ENCODE measurements at regions not wholly inside any gene's neighbourhood (a gene's known extent, or its start where the extent isn't known, plus 50 kb on each side); places are given as distances from the start of the nearest gene placed in this dataset.
A peak's percentile ranks its signal among the peaks of the same experiment; 100 is the strongest.

GRCh38 chr2:26530696-26531095 lies 52.8 kb upstream of the OTOF start:
- TF ChIP-seq TSHZ2 (CRISPR knock-in tag; IDR thresholded peaks at IDR 0.05) (no peak), OSR1 (CRISPR knock-in tag; IDR thresholded peaks at IDR 0.05) (no peak), TOX (CRISPR knock-in tag; IDR thresholded peaks at IDR 0.05; ENCODE audit: borderline replicate concordance) (no peak), ARNTL (CRISPR knock-in tag; IDR thresholded peaks at IDR 0.05; ENCODE audit: borderline replicate concordance, low read depth) (no peak), ZNF8 (CRISPR knock-in tag; IDR thresholded peaks at IDR 0.05) (no peak), PATZ1 (CRISPR knock-in tag; IDR thresholded peaks at IDR 0.05; ENCODE audit: borderline replicate concordance) (no peak), ZNF70 (CRISPR knock-in tag; IDR thresholded peaks at IDR 0.05) (no peak), CSRNP3 (CRISPR knock-in tag; IDR thresholded peaks at IDR 0.05) (no peak), RARB (CRISPR knock-in tag; IDR thresholded peaks at IDR 0.05) (no peak), PPARA (CRISPR knock-in tag; IDR thresholded peaks at IDR 0.05; ENCODE audit: borderline replicate concordance) (no peak)
- ATAC-seq, result peak; percentile 31; the same call in 2 of the 3 replicates

DNA sequence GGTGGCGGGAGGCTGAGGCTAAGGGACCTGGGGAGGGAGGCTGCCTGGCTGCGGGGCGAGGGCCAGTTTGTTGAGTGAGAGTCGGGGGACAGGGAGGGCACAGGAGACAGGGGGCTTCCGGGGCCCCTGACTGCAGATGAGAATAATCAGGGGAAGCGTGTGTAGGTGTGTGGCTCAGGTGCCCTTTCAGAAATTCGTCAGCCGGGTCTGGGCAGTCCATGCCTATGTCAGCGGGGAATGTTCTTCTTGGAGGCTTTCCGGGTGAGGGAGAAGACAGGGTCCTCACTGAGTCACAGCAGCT lies 52.3 kb upstream of the OTOF start:
- no peak for ATAC-seq
- TF ChIP-seq ISL1 (CRISPR knock-in tag; IDR thresholded peaks at IDR 0.05) (no peak), CSDC2 (CRISPR knock-in tag; IDR thresholded peaks at IDR 0.05) (no peak), ZFP30 (CRISPR knock-in tag; IDR thresholded peaks at IDR 0.05) (no peak), BACH2 (CRISPR knock-in tag; IDR thresholded peaks at IDR 0.05; ENCODE audit: borderline replicate concordance) (no peak), RARB (CRISPR knock-in tag; IDR thresholded peaks at IDR 0.05) (no peak), ZNF565 (CRISPR knock-in tag; conservative IDR thresholded peaks at IDR 0.05; ENCODE audit: low read depth) (no peak), ZNF8 (CRISPR knock-in tag; IDR thresholded peaks at IDR 0.05) (no peak), ZFP3 (CRISPR knock-in tag; IDR thresholded peaks at IDR 0.05) (no peak), ZNF70 (CRISPR knock-in tag; IDR thresholded peaks at IDR 0.05) (no peak), TSHZ2 (CRISPR knock-in tag; IDR thresholded peaks at IDR 0.05) (no peak), ARNTL (CRISPR knock-in tag; IDR thresholded peaks at IDR 0.05; ENCODE audit: borderline replicate concordance, low read depth) (no peak), OSR1 (CRISPR knock-in tag; IDR thresholded peaks at IDR 0.05) (no peak), CSRNP3 (CRISPR knock-in tag; IDR thresholded peaks at IDR 0.05) (no peak), ESRRG (CRISPR knock-in tag; IDR thresholded peaks at IDR 0.05) (no peak), PPARA (CRISPR knock-in tag; IDR thresholded peaks at IDR 0.05; ENCODE audit: borderline replicate concordance) (no peak), SNAI2 (CRISPR knock-in tag; IDR thresholded peaks at IDR 0.05) (no peak), TOX (CRISPR knock-in tag; IDR thresholded peaks at IDR 0.05; ENCODE audit: borderline replicate concordance) (no peak), PATZ1 (CRISPR knock-in tag; IDR thresholded peaks at IDR 0.05; ENCODE audit: borderline replicate concordance) (no peak), TCF4 (CRISPR knock-in tag; IDR thresholded peaks at IDR 0.05; ENCODE audit: borderline replicate concordance) (no peak)
- TF ChIP-seq, protein P1, sequence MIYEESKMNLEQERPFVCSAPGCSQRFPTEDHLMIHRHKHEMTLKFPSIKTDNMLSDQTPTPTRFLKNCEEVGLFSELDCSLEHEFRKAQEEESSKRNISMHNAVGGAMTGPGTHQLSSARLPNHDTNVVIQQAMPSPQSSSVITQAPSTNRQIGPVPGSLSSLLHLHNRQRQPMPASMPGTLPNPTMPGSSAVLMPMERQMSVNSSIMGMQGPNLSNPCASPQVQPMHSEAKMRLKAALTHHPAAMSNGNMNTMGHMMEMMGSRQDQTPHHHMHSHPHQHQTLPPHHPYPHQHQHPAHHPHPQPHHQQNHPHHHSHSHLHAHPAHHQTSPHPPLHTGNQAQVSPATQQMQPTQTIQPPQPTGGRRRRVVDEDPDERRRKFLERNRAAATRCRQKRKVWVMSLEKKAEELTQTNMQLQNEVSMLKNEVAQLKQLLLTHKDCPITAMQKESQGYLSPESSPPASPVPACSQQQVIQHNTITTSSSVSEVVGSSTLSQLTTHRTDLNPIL (CRISPR knock-in tag; IDR thresholded peaks at IDR 0.05; ENCODE audit: low read depth), result no peak
